IMR-90 (cell line): ENCODE measurements at regions not wholly inside any gene's neighbourhood (a gene's known extent, or its start where the extent isn't known, plus 50 kb on each side); places are given as distances from the start of the nearest gene placed in this dataset.

Source experiments
- CEBPB ChIP-seq: IDR thresholded peaks from 2 replicates; pipeline ENCODE4 v1.6.1; 2012; ENCODE audit warnings: low read depth, low read length, improper control_type of control experiment
- CTCF ChIP-seq: conservative IDR thresholded peaks from 2 replicates; pipeline ENCODE4 v1.5.1; 2012; ENCODE audit warnings: mild to moderate bottlenecking, low read depth, low read length, improper control_type of control experiment
- ELK1 ChIP-seq: fragments of 150-350 bp; IDR thresholded peaks from 2 replicates; pipeline ENCODE4 v1.6.1; 2016; ENCODE audit warnings: low read depth, mild to moderate bottlenecking, low read length, moderate library complexity, borderline replicate concordance
- FOS ChIP-seq: fragments of 150-350 bp; IDR thresholded peaks from 2 replicates; pipeline ENCODE4 v1.6.1; 2016; ENCODE audit warnings: low read depth, low read length
- MAFK ChIP-seq: IDR thresholded peaks from 2 replicates; pipeline ENCODE4 v1.6.1; 2012; ENCODE audit warnings: low read depth, low read length, improper control_type of control experiment
- MXI1 ChIP-seq: IDR thresholded peaks from 2 replicates; pipeline ENCODE4 v1.6.1; 2012; ENCODE audit warnings: low read depth, mild to moderate bottlenecking, low read length, moderate library complexity, borderline replicate concordance
- NFE2L2 ChIP-seq: fragments of 150-350 bp; IDR thresholded peaks from 2 replicates; pipeline ENCODE4 v1.6.1; 2016; ENCODE audit warnings: low read depth, mild to moderate bottlenecking, low read length
- POLR2A ChIP-seq: IDR thresholded peaks from 2 replicates; pipeline ENCODE4 v1.6.1; 2012; ENCODE audit warnings: mild to moderate bottlenecking, low read depth, low read length
- RAD21 ChIP-seq: IDR thresholded peaks from 2 replicates; pipeline ENCODE4 v1.6.1; 2012; ENCODE audit warnings: low read length, improper control_type of control experiment
- RCOR1 ChIP-seq: IDR thresholded peaks from 2 replicates; pipeline ENCODE4 v1.6.1; 2012; ENCODE audit warnings: mild to moderate bottlenecking, low read length, improper control_type of control experiment; ENCODE audit not compliant: insufficient replicate concordance
- RFX5 ChIP-seq: IDR thresholded peaks from 2 replicates; pipeline ENCODE4 v1.8.0; 2012; ENCODE audit warnings: low read depth, mild to moderate bottlenecking, low read length, moderate library complexity
- SMC3 ChIP-seq: fragments of 150-350 bp; IDR thresholded peaks from 2 replicates; pipeline ENCODE4 v1.6.1; 2016; ENCODE audit warnings: low read depth, mild to moderate bottlenecking, antibody characterized with exemption, low read length, moderate library complexity
- USF2 ChIP-seq: fragments of 150-350 bp; IDR thresholded peaks from 2 replicates; pipeline ENCODE4 v1.6.1; 2017; ENCODE audit warnings: mild to moderate bottlenecking, antibody characterized with exemption, low read length, low read depth

GRCh38 chr9:78676009-78676408 lies 379.1 kb downstream of the PSAT1 start:
- no peak for TF ChIP-seq CTCF
- TF ChIP-seq POLR2A, result no peak
- TF ChIP-seq USF2, result no peak
- TF ChIP-seq FOS, result no peak
- TF ChIP-seq CEBPB, result no peak
- TF ChIP-seq RAD21, result no peak
- TF ChIP-seq RFX5, result no peak
- no peak for TF ChIP-seq SMC3
- TF ChIP-seq MXI1, result no peak
- TF ChIP-seq ELK1, result no peak
- TF ChIP-seq RCOR1, result no peak
- no peak for TF ChIP-seq MAFK
- no peak for TF ChIP-seq NFE2L2
